Iris pigment epithelial cell (primary cell): ENCODE measurements at regions not wholly inside any gene's neighbourhood (a gene's known extent, or its start where the extent isn't known, plus 50 kb on each side); places are given as distances from the start of the nearest gene placed in this dataset.
"Not testable (repeated sequence)": the region's sequence is repeated elsewhere in the genome, so short reads cannot be mapped to it uniquely, and the experiment has no call there.

Experiments used
- DNase-seq: peaks from one replicate; pipeline ENCODE4 v3.0.0-alpha.2; 2011; ENCODE audit warnings: low read depth

DNA sequence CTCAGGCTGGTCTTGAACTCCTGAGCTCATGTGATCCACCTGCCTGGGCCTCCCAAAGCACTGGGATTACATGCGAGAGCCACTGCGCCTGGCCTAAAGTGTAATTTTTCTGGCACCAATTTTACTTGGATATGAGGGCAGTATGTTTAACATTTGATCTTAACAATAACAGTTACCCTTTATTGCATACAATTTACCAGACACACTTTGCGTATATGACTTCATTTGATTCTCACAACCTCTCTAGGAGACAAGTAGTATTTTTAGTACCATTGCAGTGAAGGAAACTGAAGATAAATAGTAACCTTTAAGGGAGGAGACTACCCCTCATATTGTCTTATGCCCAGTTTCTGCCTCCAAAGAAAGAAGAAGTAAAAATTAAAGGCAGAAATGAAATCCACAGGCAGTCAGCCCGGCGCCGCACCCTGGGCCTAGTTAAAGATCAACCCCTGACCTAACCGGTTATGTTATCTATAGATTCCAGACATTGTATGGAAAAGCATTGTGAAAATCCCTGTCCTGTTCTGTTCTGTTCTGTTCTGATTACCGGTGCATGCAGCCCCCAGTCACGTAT lies 54.0 kb downstream of the CYP26A1 start:
- DNase-seq = not testable (repeated sequence)

DNA sequence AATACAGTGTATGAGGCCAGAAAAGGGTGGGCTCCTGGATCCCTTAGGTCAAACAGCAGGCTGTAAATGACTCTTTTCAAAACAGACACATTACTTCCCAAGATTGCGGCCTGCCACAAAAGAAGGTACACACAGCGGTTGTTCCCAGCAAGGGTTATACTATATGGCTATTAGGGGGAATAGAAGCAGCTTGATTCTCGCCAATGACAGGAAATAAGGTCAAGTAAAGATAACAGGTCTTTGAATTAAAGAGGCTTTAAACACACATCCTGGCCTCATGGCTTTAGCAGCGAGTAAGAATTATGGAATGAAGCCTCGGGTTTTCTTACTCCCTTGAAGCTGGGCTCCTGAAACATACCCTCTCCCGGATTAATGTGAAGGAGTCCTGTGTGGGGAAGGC lies 58.3 kb downstream of the CYP26A1 start:
- no peak for DNase-seq

DNA sequence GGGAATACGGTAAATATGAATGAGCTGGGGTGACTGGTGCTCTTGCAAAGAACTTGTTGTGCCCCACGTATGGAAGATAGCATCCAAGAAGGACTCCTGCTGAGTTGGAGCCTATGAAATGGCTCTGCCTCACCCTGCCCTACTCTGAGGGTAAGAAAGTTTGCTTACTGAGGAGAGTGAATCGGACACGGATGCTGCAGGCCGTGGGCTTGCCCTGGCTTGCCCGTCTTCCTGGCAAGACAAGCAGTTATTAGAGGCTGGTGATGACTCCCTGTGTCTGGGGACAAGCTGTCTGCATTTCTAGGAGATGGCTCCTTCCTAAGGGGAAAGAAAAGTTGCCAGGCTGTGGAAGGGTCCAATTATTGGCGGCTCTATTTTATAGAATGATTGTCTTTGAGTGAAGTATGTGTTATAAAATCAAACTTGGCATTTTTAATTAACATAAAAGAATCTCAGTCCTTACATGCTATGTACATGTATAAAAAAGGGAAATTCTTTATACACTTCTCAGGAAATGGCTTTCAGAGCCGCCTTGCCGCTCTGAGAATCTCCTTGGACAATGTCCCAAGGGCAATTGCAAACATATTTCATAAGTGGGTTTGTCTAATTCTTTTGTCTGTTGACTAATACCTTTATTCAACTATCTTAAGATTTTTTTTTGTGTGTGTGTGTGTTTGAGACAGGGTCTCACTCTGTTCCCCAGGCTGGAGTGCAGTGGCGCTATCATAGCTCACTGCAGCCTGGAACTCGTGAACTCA lies 64.6 kb downstream of the CYP26A1 start:
- peak; percentile 45 for DNase-seq

DNA sequence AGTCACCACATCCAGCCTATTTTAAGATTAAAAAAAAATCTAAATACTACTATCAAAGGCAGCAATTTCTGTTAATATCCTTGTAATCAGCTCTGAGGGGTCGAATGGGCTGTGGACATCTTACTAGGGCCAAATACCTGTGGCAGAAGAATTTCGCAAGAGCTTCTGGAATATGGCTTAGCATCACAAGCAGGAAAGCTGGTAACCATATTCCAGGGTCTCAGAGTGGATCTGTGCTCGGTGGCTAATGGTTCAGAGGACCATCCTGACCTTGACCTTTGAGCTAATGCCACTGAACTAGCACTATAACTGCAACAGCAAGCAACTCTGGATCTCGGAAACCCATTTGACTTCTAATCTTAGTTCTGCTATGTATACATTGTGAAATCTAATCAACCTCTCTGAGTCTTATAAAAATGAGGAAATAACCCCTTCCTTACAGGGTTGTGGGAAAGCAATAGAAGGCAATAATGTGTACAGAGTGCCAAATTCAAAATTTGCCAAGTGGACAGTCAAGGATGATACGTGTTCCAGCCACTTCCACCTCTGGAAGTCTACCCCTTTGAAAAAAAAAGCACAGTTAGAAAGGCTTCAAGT lies 65.5 kb downstream of the CYP26A1 start:
- DNase-seq = peak; percentile 54

DNA sequence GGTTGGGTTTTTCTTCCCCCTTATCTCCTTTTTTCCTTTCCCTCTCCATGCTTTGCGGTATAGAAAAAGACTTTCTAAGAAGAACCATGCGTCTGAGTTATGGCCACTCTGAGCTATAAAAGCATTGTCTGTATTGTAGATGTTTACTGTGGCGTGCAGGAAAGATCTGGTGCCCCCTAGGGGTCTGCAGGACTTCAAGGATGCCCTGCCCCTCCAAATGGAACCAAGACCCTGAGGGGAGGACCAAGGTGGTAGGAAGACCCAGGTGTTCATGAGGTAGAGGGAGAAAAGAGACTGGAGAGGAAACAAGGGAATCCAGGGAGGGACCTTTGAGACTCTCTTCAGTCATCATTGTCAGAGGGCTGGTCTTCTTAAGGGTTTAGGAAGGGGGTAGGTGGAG lies 68.8 kb downstream of the CYP26A1 start:
- DNase-seq = no peak

DNA sequence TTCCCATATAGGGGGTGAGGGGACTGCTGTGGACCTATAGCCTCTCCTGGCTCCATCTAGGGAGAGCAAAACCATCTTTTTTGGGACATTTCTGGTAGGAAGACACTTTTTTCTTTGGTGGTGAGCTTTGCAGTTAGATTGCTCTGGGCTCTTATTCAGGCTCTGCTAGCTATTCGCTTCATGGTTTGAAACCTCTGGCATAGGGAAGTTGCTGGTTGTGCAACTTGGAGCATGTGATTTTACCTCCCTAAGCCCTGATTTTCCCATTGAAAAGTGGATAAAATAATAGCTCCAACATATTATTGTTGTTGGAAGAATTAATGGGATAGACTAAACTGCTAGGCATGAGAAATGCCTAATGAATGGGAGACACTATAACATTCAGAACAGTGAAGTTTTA lies 69.6 kb downstream of the CYP26A1 start:
- no peak for DNase-seq

DNA sequence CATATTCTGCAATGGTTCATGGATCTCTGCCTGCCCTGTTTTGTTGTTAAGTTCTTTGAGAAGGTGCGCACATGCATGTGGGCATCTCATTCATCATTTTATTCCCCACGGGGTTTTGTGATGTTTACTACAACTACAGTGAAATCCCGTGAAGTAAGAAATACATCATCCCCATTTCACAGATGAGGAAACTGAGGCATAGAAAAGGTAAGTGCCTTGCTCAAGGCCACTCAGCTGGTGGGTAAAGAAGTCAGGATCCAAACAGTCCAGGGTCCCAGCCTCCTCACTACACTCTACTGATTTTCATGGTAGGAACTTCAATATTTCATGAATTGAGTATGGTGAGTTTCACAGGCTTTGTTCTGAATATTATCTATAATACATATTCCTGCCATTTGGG lies 72.6 kb downstream of the CYP26A1 start:
- DNase-seq = no peak

DNA sequence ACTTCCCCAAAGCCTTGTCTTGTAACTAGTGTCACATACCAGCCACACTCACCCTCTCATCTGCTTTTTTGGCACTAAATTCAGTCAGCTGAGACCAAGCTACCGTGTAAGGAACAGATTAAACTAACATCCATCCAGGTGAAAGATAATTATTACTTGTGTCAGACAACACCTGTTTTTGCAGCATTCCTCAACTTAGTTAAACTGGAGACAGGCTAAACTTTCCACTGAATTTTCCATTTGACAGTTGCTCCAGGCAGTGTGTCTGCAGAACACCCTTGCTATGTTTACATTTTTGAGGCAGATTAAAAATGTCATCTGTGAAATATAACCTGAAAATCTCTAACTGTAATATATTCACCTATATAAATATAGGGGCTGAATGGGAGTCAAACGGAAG lies 73.6 kb downstream of the CYP26A1 start:
- no peak for DNase-seq

DNA sequence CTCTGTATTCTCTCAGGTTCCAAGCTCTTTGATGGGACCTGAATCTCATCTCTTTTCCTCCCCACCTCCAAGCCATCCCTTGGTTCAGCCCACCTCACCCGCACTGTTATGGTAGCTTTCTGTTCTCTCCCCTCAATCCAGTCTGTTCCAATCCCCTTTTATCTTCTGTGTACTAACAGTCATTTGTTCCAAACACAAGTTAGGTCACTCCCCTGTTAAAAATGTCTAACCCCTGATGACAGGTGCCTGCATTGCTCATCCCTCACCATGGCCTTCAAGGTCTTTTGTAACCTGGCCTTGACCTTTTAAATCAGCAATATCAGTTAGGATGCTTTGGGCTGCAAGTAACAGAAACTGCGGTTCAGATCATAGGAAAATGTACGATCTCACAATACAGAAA lies 74.8 kb downstream of the CYP26A1 start:
- no peak for DNase-seq

DNA sequence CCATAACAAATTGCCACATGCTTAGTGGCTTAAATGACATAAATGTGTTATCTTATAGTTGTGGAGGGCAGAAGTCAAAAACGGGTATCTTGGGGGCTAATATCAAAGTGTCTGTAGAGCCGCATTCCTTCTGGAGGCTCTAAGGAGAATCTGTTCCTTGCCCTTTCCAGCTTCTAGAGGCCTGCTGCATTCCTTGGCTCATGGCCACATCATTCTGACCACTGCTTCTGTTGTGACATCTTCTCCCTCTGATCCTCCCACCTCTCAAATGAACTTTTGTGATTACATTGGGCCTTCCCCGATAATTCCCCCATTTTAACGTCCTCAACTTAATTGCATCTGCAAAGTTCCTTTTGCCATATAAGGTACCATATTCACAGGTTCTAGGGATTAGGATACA lies 76.1 kb downstream of the CYP26A1 start:
- peak; percentile 81 for DNase-seq

DNA sequence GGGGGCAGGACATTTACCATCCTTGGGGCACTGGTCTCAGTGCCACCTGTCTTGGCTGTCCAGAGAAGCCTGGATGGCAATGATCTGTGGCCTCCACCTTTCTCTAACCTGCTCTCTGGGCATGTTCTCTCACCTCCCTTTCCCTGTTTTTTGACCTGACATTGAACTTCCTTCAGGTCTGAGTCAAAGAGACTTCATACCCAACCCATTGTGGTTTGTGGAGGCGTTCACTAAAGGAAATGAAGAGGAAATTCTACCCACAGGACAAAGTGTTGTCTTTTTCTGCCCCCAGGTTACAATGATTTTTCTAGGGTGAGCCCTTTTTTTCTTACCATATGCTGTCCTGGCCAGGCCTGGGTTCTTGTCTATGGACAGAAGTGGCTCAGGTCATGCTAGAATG lies 76.6 kb downstream of the CYP26A1 start:
- peak; percentile 72 for DNase-seq

DNA sequence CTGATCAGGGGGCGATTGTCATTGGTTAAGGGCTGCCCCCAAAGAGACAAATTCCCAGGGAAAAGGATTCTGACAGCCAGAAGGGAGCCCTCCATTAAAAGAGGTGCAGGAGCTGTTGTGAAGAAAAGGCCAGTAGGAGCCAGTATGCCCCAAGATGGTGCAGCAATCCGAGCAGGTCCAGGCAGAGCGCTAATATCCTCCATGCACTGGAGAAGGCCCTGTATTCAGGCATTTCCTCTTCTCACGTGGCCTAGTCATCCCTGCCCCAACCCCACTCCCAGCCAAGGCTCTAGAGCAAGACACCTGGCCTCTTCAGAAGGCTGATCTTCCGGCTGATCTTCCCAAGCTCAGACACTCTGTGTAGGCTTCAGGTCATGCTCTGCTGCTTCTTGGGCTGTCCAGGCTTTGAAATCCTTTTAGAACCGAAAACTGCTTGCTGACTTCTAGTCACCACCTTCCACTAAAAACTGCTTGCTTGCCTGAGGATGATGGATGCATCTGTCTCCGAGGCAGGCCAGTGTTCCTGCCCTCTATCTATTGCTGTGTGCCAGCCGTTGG lies 77.4 kb downstream of the CYP26A1 start:
- DNase-seq = no peak

DNA sequence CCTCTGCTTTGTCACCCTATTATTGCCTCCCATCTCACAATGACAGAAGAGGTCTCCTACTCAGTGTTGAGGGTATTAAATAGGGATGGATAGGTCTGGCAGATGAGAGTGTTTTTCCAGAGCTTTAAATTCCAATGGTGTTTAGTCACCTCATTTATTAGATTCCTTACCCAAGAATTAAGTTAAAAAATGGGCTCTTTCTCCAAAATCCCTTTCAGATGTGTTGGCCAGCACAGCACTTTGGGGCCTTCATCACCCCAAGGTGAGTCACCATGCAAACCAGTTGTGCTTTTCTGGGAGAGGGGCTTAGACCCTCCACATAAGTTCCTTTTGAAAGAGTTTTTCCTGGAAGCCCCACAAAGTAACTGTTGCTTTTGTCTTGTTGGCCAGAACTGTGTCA lies 78.4 kb downstream of the CYP26A1 start:
- DNase-seq = peak; percentile 76

DNA sequence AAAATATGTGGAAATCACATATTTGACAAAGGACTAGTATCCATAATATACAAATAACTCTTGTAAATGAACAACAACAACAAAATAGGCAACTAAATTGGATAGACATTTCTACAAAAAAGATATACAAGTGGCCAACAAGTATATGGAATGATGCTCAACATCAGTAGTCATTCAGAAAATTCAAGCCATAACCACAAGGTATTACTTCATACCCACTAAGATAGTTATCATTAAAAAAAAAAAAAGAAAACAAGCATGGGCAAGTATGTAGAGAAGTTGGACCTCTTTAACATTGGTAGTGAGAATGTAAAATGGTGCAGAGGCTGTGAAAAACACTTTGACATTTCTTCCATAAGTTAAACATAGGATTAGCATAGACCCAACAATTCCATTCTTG lies 80.8 kb downstream of the CYP26A1 start:
- DNase-seq = no peak

DNA sequence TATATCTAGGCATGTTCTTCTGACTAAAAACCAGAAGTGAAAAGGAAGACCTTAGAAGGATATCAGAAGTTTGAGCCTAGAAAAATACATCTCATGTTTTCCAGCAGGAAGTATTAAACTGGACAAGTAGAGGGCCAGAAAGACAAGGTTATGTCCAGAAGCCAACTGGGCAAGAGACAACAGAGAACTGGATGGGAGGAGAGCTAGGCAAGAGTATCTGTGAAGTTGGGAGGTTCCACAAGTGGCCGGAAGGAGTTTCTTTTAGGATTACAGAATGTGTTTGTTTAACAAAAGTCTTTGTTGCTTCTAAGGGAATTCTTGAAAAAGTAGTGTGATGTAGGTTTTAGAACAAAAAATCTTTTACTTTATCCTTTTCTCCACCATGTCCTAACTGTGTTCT lies 86.4 kb downstream of the CYP26A1 start:
- no peak for DNase-seq

DNA sequence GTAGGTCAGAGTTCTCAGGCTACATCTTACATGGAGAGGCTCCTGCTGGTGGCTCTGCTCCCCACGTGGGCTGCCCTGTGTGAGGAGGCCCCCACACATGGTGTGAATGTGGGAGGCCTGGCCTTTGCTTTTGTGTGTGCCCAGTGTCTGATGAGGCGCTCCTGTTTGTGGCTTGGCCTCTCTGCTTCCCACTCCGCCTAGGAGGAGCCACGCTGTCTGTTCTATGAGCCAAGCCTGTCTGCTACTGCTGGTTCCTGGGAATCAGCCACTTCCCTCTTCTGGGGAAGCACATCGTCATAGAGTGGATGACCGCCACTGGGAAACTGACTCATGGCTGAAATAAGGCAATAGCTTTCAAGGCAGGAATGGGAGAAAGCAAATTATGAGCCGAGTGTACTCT lies 87.1 kb downstream of the CYP26A1 start:
- DNase-seq = peak; percentile 83

DNA sequence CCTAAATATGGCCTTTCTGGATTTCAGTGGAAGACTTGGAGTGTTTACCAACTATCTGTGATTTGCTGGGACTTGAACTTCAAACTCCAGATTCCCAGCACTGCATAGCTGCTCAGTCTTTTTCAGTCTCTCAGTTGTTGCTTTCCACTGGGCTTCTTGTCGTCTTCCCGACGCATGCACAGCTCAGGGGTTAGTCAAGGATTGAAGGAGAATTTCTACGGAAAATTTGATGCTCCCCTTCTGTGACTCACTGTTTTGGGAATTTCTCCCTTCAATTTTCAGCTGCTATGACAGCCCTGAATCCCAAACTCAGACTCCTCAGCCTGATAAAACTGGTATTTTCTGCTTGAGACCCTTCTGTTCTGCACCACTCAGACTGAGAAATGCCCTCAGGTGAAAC lies 91.7 kb downstream of the CYP26A1 start:
- DNase-seq = peak; percentile 28

DNA sequence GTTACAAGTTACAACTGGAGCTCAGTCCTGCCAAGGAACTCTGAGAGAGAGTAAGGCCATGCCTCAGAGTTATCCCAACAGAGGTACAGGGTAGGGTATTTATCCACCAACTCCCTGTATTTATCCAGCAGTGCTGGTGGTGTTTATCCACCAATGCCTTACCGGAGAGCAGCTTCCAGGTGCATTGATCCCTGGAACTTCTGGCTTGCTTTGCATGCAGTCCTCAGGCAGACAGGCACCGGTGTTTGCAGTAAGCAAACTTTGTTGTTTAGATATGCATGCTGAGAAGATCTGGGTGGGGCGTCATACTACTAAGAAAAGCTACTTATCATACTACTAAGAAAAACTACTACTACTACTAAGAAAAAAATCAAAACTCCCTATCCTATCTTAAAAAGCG lies 92.4 kb downstream of the CYP26A1 start:
- no peak for DNase-seq

DNA sequence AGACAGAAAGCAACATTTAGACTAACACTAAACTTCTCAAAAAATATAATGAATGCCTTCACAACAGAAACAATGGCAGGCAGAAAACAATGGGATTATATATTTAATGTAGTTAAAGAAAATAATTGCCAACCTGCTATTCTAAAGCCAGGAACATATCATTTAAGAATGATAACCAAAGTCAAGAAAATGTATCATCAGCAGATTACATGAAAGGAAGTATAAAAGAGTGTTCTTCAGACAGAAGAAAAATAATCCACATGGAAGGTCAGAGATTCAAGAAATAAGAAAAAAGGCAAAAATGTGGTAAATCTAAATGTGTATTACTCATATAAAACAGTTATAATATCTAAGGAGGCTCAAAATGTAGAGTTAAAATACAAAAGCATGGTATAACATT lies 98.1 kb downstream of the CYP26A1 start:
- no peak for DNase-seq

DNA sequence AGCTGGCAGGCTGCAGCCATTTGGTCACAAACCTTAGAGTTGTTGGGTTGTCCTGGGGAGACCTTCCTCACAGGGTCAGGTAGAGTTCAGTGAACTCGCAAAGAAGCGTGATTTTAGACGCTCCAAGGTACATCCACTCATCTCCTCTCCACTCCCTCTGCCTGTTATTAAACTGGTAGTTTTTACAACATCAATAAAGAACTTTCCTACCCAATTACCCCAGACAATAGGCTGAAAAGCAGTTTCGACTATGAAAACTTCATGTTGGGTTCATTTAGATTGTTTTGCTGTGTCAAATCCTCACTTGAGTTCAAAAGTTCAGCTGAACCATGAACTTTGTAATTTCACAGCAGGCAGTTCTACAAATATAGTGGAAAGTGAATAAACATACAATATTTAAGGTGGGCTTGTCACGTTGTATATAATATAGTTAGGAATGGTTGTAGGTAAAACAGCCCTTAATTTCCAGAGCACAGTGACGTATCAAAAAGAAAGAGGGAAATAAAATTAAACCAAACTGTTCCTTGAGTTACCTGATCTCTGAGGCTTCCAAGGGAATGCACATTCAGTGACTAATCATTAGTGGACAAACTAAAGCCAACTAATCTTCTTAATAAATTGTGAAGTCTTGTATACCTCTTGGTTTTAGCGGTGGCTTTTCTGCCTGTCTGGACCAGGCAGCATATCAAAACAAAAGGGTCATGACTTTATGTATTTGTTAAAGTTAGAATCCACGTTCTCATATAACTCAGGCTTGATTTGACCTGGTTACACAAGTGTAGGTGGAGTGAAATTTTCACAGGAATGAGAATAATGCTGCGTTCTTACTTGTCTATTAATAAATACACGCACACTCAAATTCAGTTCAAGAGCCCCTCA lies 100.5 kb downstream of the CYP26A1 start:
- DNase-seq = peak; percentile 58

DNA sequence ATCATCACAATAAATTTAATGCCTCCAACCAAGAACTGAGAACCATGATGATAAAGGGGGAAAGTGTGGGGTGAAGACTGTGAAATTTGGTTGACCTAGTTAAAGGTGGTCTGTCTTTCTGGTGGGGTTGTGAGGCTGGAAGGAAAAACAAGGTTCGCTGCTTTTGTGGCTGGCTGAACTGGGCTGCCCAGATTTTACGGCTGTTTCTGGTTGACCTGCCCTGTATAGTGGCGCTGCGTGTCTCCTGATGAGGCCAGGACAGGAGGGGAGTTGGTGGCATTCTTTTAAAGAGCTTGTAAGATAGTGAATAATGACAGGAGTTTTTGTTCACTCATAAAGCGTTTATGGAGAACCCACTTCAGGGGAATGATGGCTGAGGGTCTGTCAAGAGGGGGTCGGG lies 101.8 kb downstream of the CYP26A1 start:
- no peak for DNase-seq

DNA sequence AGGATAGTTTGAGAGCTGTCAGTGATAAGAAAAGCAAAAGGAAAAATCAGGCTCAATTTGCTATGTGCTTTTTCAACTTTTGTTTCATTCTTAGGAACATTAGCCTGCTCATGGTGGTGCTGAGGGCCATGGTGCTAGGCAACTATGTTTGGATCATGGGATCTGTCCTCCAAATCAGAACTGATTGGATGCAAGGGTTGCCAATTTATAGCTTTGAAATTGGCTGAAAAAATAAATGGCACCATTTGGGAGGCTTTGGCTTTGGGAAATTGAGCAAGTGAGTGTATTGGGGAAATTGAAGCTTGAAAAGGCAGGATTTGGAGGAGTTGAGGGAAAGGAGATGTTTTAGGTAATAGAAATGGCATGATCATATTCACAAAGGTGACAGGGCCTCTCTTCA lies 103.8 kb downstream of the CYP26A1 start:
- no peak for DNase-seq
